ENCODE measurements at regions not wholly inside any gene's neighbourhood (a gene's known extent, or its start where the extent isn't known, plus 50 kb on each side); places are given as distances from the start of the nearest gene placed in this dataset.

DNA sequence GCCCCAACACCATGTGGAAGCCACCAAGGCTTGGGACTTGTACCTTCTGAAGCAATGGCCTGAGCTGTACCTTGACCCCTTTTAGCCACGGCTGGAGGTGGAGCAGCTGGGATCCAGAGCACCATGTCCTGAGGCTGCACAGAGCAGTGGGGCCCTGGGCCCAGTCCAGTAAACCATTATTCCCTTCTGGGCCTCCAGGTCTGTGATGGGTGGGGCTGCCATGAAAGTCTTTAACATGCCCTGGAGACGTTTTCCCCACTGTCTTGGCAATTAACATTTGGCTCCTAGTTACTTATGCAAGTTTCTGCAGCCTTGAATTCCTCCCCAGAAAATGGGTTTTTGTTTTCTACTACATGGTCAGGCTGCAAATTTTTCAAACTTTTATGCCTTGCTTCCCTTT, 323.7 kb upstream of the ZP4 start:
- intact Hi-C loops (cut with micrococcal nuclease): no loop called here

DNA sequence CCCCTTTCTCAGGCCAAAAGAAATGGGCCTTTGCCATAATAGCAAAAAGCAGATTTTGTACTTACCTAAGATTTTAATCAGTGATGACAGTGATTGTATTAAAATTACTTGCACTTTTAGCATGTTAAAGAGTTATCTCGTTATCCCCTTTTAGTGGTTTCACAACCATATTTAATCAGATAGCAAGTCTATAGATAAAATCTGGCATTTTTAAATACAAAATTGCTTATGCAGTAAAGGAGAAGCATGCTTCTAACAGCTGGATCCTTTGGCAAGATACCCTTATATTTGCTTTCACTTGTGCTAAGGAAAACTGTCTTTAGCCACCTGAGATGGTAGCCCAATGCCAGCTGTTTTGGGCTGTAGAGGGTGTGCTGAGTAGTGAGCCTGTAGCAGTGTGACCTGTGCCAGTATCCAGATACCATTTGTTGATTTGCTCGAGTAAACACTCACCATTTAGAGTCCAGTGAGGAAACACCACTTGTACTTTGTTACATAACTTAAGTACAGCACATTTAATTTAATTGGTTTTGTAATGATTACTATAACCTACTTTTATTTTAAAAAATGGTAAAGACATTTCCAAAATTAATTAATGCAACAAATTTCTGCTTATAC, 314.4 kb upstream of the ZP4 start:
- no peaks in the 10 kb centered on the region for H3K4me1 Mint-ChIP-seq
- H3K27me3 Mint-ChIP-seq: no peaks in the 10 kb centered on the region
- ChIA-PET POLR2A (no interaction called here), CTCF (no interaction called here)
- Histone ChIP-seq H3K27me3 (replicated peaks in 1 of 4; ENCODE audit: control extremely low read depth in 1 of 4, control insufficient read depth in 3 of 4, insufficient read depth in 4 of 4, low read length in 3 of 4) (no peaks in the 10 kb centered on the region), H3K4me3 (ENCODE audit: control extremely low read depth in 1 of 5, extremely low read depth in 1 of 5, insufficient read depth in 1 of 5, low read depth in 2 of 5, low read length in 4 of 5) (no peak overlapping the region), H3K79me2 (ENCODE audit: control insufficient read depth, insufficient read depth, low read length) (no peaks in the 10 kb centered on the region), H3K4me1 (ENCODE audit: control insufficient read depth in 2 of 2, insufficient read depth in 2 of 2, low read length in 2 of 2) (no peaks in the 10 kb centered on the region), H4K20me1 (ENCODE audit: control insufficient read depth, insufficient read depth, low read length, poor library complexity, severe bottlenecking) (no peaks in the 10 kb centered on the region), H3K36me3 (replicated peaks in 1 of 2; ENCODE audit: control extremely low read depth in 1 of 2, control insufficient read depth in 1 of 2, extremely low read depth in 1 of 2, insufficient read depth in 2 of 2, low read length in 1 of 2) (no peaks in the 10 kb centered on the region), H3K9me3 (ENCODE audit: control extremely low read depth in 1 of 3, control insufficient read depth in 2 of 3, insufficient read depth in 1 of 3, low read length in 2 of 3) (no peaks in the 10 kb centered on the region), H3K27ac (ENCODE audit: low read length in 2 of 2) (no peak overlapping the region), H3K9ac (ENCODE audit: low read length) (no peak overlapping the region), H2AFZ (ENCODE audit: insufficient read depth, low read depth, low read length, poor library complexity, severe bottlenecking) (no peak overlapping the region), H3K4me2 (replicated peaks; ENCODE audit: low read depth, low read length, poor library complexity, severe bottlenecking) (no peak overlapping the region)
- no peak for DNase-seq
- TF ChIP-seq, protein P1, sequence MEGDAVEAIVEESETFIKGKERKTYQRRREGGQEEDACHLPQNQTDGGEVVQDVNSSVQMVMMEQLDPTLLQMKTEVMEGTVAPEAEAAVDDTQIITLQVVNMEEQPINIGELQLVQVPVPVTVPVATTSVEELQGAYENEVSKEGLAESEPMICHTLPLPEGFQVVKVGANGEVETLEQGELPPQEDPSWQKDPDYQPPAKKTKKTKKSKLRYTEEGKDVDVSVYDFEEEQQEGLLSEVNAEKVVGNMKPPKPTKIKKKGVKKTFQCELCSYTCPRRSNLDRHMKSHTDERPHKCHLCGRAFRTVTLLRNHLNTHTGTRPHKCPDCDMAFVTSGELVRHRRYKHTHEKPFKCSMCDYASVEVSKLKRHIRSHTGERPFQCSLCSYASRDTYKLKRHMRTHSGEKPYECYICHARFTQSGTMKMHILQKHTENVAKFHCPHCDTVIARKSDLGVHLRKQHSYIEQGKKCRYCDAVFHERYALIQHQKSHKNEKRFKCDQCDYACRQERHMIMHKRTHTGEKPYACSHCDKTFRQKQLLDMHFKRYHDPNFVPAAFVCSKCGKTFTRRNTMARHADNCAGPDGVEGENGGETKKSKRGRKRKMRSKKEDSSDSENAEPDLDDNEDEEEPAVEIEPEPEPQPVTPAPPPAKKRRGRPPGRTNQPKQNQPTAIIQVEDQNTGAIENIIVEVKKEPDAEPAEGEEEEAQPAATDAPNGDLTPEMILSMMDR (IDR thresholded peaks at IDR 0.05): no peak
- TF ChIP-seq EZH2 (IDR thresholded peaks at IDR 0.05; ENCODE audit: borderline replicate concordance, insufficient read depth, low read depth, low read length, poor library complexity, severe bottlenecking): no peak
- no CpG with 5 or more reads among the region's 2 CpGs for WGBS (ENCODE audit: insufficient coverage)
- no peak for ATAC-seq (ENCODE audit: low read depth)
- H3K4me3 Mint-ChIP-seq: no peak overlapping the region
- H3K27ac Mint-ChIP-seq: no peak overlapping the region
- peaks cover 4% of the 10 kb centered on the region for H3K9me3 Mint-ChIP-seq (ENCODE audit: insufficient read depth)
- intact Hi-C loops (cut with micrococcal nuclease): no loop called here

More for the DNA sequence above, 323.7 kb upstream of the ZP4 start:
- ChIA-PET POLR2A (no interaction called here), CTCF (no interaction called here)
- no peaks in the 10 kb centered on the region for H3K4me1 ChIP-seq (ENCODE audit: control insufficient read depth in 2 of 2, insufficient read depth in 2 of 2, low read length in 2 of 2)
- H3K4me2 ChIP-seq (replicated peaks; ENCODE audit: low read depth, low read length, poor library complexity, severe bottlenecking): no peak overlapping the region
- H3K27me3 ChIP-seq (replicated peaks in 1 of 4; ENCODE audit: control extremely low read depth in 1 of 4, control insufficient read depth in 3 of 4, insufficient read depth in 4 of 4, low read length in 3 of 4): no peaks in the 10 kb centered on the region
- H3K4me1 Mint-ChIP-seq: no peaks in the 10 kb centered on the region
- peaks cover 3% of the 10 kb centered on the region for H3K9me3 Mint-ChIP-seq (ENCODE audit: insufficient read depth)
- peaks cover 0 to 5% (median 0%) of the 10 kb centered on the region in 3 donors for H3K9me3 ChIP-seq (ENCODE audit: control extremely low read depth in 1 of 3, control insufficient read depth in 2 of 3, insufficient read depth in 1 of 3, low read length in 2 of 3)
- H3K36me3 ChIP-seq (replicated peaks in 1 of 2; ENCODE audit: control extremely low read depth in 1 of 2, control insufficient read depth in 1 of 2, extremely low read depth in 1 of 2, insufficient read depth in 2 of 2, low read length in 1 of 2): no peaks in the 10 kb centered on the region
- no peak overlapping the region for H3K27ac ChIP-seq (ENCODE audit: low read length in 2 of 2)
- no peak for DNase-seq
- no peak overlapping the region for H2AFZ ChIP-seq (ENCODE audit: insufficient read depth, low read depth, low read length, poor library complexity, severe bottlenecking)
- ATAC-seq (ENCODE audit: low read depth): no peak
- WGBS (ENCODE audit: insufficient coverage): 61% methylated on average over 2 of the region's 2 CpGs
- H3K4me3 ChIP-seq (ENCODE audit: control extremely low read depth in 1 of 5, extremely low read depth in 1 of 5, insufficient read depth in 1 of 5, low read depth in 2 of 5, low read length in 4 of 5): no peak overlapping the region
- H3K4me3 Mint-ChIP-seq: no peak overlapping the region
- TF ChIP-seq, protein P1 (IDR thresholded peaks at IDR 0.05): no peak
- TF ChIP-seq EZH2 (IDR thresholded peaks at IDR 0.05; ENCODE audit: borderline replicate concordance, insufficient read depth, low read depth, low read length, poor library complexity, severe bottlenecking): no peak
- no peak overlapping the region for H3K9ac ChIP-seq (ENCODE audit: low read length)
- H3K27ac Mint-ChIP-seq: no peak overlapping the region
- no peaks in the 10 kb centered on the region for H4K20me1 ChIP-seq (ENCODE audit: control insufficient read depth, insufficient read depth, low read length, poor library complexity, severe bottlenecking)
- H3K27me3 Mint-ChIP-seq: no peaks in the 10 kb centered on the region
- H3K79me2 ChIP-seq (ENCODE audit: control insufficient read depth, insufficient read depth, low read length): no peaks in the 10 kb centered on the region

Data from B cell (primary cell).